ENCODE measurements at regions not wholly inside any gene's neighbourhood (a gene's known extent, or its start where the extent isn't known, plus 50 kb on each side); places are given as distances from the start of the nearest gene placed in this dataset.

GRCh38 chr16:86925067-86925791 lies 346.9 kb downstream of the FOXL1 start:
- TF ChIP-seq CTCF (conservative IDR thresholded peaks at IDR 0.05; ENCODE audit: low read depth, low read length) = no peak
- TF ChIP-seq EZH2 (IDR thresholded peaks at IDR 0.05; ENCODE audit: borderline replicate concordance, low read depth, low read length, poor library complexity, severe bottlenecking) = no peak
